Activated CD8-positive, alpha-beta T cell treated with anti-CD3 and anti-CD28 coated beads for 36 hours (primary cell): ENCODE measurements at regions not wholly inside any gene's neighbourhood (a gene's known extent, or its start where the extent isn't known, plus 50 kb on each side); places are given as distances from the start of the nearest gene placed in this dataset.

Experiments
- ATAC-seq: fragments of 200-7000 bp; cut with Tn5 transposase; one replicate; pipeline ENCODE4 v1.10.0; 2021; ENCODE audit warnings: mild to moderate bottlenecking, moderate library complexity
- CTCF ChIA-PET: fragments of 350-600 bp; sonication (Branson Sonifier 250); formaldehyde crosslinking; loops from one replicate; lab custom pipeline; 2021; ENCODE audit warnings: antibody characterized with exemption; lab: Charles Lee
- POLR2A ChIA-PET: fragments of 350-600 bp; sonication (Branson Sonifier 250); formaldehyde crosslinking; loops from one replicate; lab custom pipeline; 2021; ENCODE audit warnings: antibody characterized with exemption; lab: Charles Lee
- DNase-seq: peaks from one replicate; pipeline ENCODE4 v3.0.0-alpha.2; 2020
- H3K27ac Mint-ChIP-seq: one replicate; pipeline ENCODE4 v1.8.0; 2021; ENCODE audit warnings: mild to moderate bottlenecking, mixed read lengths
- H3K27me3 Mint-ChIP-seq: one replicate; pipeline ENCODE4 v1.8.0; 2021; ENCODE audit warnings: mixed read lengths
- H3K36me3 Mint-ChIP-seq: one replicate; pipeline ENCODE4 v1.8.0; 2021; ENCODE audit warnings: low read depth, mixed read lengths
- H3K4me1 Mint-ChIP-seq: one replicate; pipeline ENCODE4 v1.8.0; 2021; ENCODE audit warnings: low read depth, mixed read lengths
- H3K4me3 Mint-ChIP-seq: one replicate; pipeline ENCODE4 v1.8.0; 2021; ENCODE audit warnings: mild to moderate bottlenecking, moderate library complexity, mixed read lengths
- H3K9me3 Mint-ChIP-seq: one replicate; pipeline ENCODE4 v1.8.0; 2021; ENCODE audit warnings: mixed read lengths
- CTCF ChIP-seq: fragments of 200-600 bp; IDR thresholded peaks from one replicate; pipeline ENCODE4 v1.8.0; 2022; ENCODE audit warnings: antibody characterized with exemption, mild to moderate bottlenecking
- intact Hi-C: fragments of 100-400 bp; cut with micrococcal nuclease; formaldehyde crosslinking; loops from one replicate; pipeline ENCODE4 v1.10.0; 2022

- Mint-ChIP-seq H3K27ac (no peak overlapping the region), H3K9me3 (no peaks in the 10 kb centered on the region), H3K27me3 (peaks cover 14% of the 10 kb centered on the region), H3K36me3 (no peaks in the 10 kb centered on the region), H3K4me1 (no peaks in the 10 kb centered on the region), H3K4me3 (no peak overlapping the region)
- POLR2A ChIA-PET: no interaction called here
- no peak for TF ChIP-seq CTCF
- CTCF ChIA-PET: no interaction called here
- no peak for DNase-seq
- intact Hi-C loops: no loop called here
- no peak for ATAC-seq
These were observed 301.0 kb downstream of the CXCL12 start for GRCh38 chr10:44083719-44084400.

- intact Hi-C loops: no loop called here
- no peak for DNase-seq
- no peaks in the 10 kb centered on the region for H3K27me3 Mint-ChIP-seq
- ATAC-seq: no peak
- no peaks in the 10 kb centered on the region for H3K4me1 Mint-ChIP-seq
- TF ChIP-seq CTCF: no peak
- no peak overlapping the region for H3K27ac Mint-ChIP-seq
- CTCF ChIA-PET: interaction anchor here (1.0 kb wide), 1 partner anchor 9 kb away, joined by 3 read pairs; no protein-coding TSS in a partner anchor
- no peak overlapping the region for H3K4me3 Mint-ChIP-seq
- H3K36me3 Mint-ChIP-seq: no peaks in the 10 kb centered on the region
- POLR2A ChIA-PET: no interaction called here
- H3K9me3 Mint-ChIP-seq: peaks cover 2% of the 10 kb centered on the region
These were observed 313.4 kb downstream of the CXCL12 start for GRCh38 chr10:44071479-44071878.

GRCh38 chr10:44070282-44070681, 314.6 kb downstream of the CXCL12 start:
- CTCF ChIA-PET: no interaction called here
- no peaks in the 10 kb centered on the region for H3K27me3 Mint-ChIP-seq
- H3K27ac Mint-ChIP-seq: no peak overlapping the region
- no peak for DNase-seq
- ATAC-seq: no peak
- POLR2A ChIA-PET: no interaction called here
- no peak overlapping the region for H3K4me3 Mint-ChIP-seq
- no peaks in the 10 kb centered on the region for H3K4me1 Mint-ChIP-seq
- intact Hi-C loops: no loop called here
- no peak for TF ChIP-seq CTCF
- H3K9me3 Mint-ChIP-seq: peaks cover 2% of the 10 kb centered on the region
- H3K36me3 Mint-ChIP-seq: no peaks in the 10 kb centered on the region

- Mint-ChIP-seq H3K4me1 (no peaks in the 10 kb centered on the region), H3K9me3 (no peaks in the 10 kb centered on the region), H3K36me3 (no peaks in the 10 kb centered on the region), H3K27ac (no peak overlapping the region), H3K4me3 (no peak overlapping the region), H3K27me3 (no peaks in the 10 kb centered on the region)
- TF ChIP-seq CTCF: no peak
- DNase-seq: no peak
- ATAC-seq: no peak
- CTCF ChIA-PET: no interaction called here
- intact Hi-C loops: no loop called here
- POLR2A ChIA-PET: no interaction called here
These were observed 315.3 kb downstream of the CXCL12 start for GRCh38 chr10:44069573-44069972.

- H3K4me1 Mint-ChIP-seq: no peaks in the 10 kb centered on the region
- DNase-seq (no peak), ATAC-seq (no peak)
- no peak for TF ChIP-seq CTCF
- intact Hi-C loops: no loop called here
- ChIA-PET CTCF (no interaction called here), POLR2A (no interaction called here)
- H3K27me3 Mint-ChIP-seq: no peaks in the 10 kb centered on the region
- no peak overlapping the region for H3K27ac Mint-ChIP-seq
- H3K36me3 Mint-ChIP-seq: no peaks in the 10 kb centered on the region
- no peak overlapping the region for H3K4me3 Mint-ChIP-seq
- no peaks in the 10 kb centered on the region for H3K9me3 Mint-ChIP-seq
These were observed 316.0 kb downstream of the CXCL12 start for GRCh38 chr10:44068716-44069482.
